Endothelial cell of umbilical vein (primary cell): ENCODE measurements at regions not wholly inside any gene's neighbourhood (a gene's known extent, or its start where the extent isn't known, plus 50 kb on each side); places are given as distances from the start of the nearest gene placed in this dataset.

ENCODE experiments used
- BruUV-seq: library from RNA; stranded (reverse); fragments of 400-500 nt; replicated peaks from 2 replicates; lab custom pipeline; 2021; lab: Mats Ljungman, UMichigan
- CTCF ChIA-PET: fragments of 300-600, 350-600 bp; sonication (Branson Sonifier 250); formaldehyde crosslinking; loops from one replicate; lab custom pipeline; 2021; ENCODE audit warnings: antibody characterized with exemption, inconsistent platforms; lab: Charles Lee
- POLR2A ChIA-PET: fragments of 300-600, 350-600 bp; sonication (Branson Sonifier 250); formaldehyde crosslinking; loops from one replicate; lab custom pipeline; 2021; ENCODE audit warnings: antibody characterized with exemption, inconsistent platforms; lab: Charles Lee
- DNase-seq: peaks from one replicate; pipeline ENCODE4 v3.0.0-alpha.2; 2011; ENCODE audit warnings: low read depth, low spot score
- FAIRE-seq: peaks from 2 replicates; lab custom pipeline; 2011; peaks lifted over from hg19 to GRCh38; lab: Jason Lieb, UNC
- H2AFZ ChIP-seq: 2 replicates; pipeline ENCODE4 v1.6.0; 2012; ENCODE audit warnings: low read depth, low read length, control low read depth, inconsistent platforms
- H3K27ac ChIP-seq: 2 replicates; pipeline ENCODE4 v1.5.1; 2011; ENCODE audit warnings: low read depth, mild to moderate bottlenecking, control low read depth, low read length, moderate library complexity; ENCODE audit not compliant: insufficient read depth
- H3K27me3 ChIP-seq, 2 experiments: 2 replicates each; pipeline versions ENCODE4 v1.6.0 to v1.6.1; 2011; ENCODE audit warnings: low read length in 2 of 2, mixed read lengths in 1 of 2; ENCODE audit not compliant: control insufficient read depth in 2 of 2, insufficient read depth in 2 of 2
- H3K36me3 ChIP-seq, 2 experiments: 2 replicates in 1 of 2; 3 replicates in 1 of 2; pipeline ENCODE4 v1.5.1; 2011; ENCODE audit warnings: low read length in 2 of 2, mild to moderate bottlenecking in 1 of 2, moderate library complexity in 1 of 2; ENCODE audit not compliant: control insufficient read depth in 2 of 2, insufficient read depth in 2 of 2; ENCODE audit errors: extremely low read depth in 1 of 2
- H3K4me1 ChIP-seq: 3 replicates; pipeline ENCODE4 v1.5.1; 2011; ENCODE audit warnings: mild to moderate bottlenecking, low read length; ENCODE audit not compliant: control insufficient read depth, insufficient read depth; ENCODE audit errors: extremely low read depth
- H3K4me2 ChIP-seq: 2 replicates; pipeline ENCODE4 v1.6.1; 2011; ENCODE audit warnings: low read length, control low read depth, mixed read lengths; ENCODE audit not compliant: insufficient read depth
- H3K4me3 ChIP-seq, 3 experiments: fragments of 200-600 bp in 1 of 3; sonication (generic), shearing (Covaris generic) in 1 of 3; replicated peaks in 1 of 3; 2 replicates each; pipeline ENCODE4 v1.5.1; 2011 to 2016; ENCODE audit warnings: control low read depth in 3 of 3, low read length in 3 of 3, mild to moderate bottlenecking in 2 of 3, inconsistent platforms in 1 of 3, low read depth in 1 of 3, moderate library complexity in 1 of 3; ENCODE audit not compliant: insufficient read depth in 1 of 3
- H3K79me2 ChIP-seq: 2 replicates; pipeline ENCODE4 v1.6.0; 2012; ENCODE audit warnings: low read length, inconsistent platforms; ENCODE audit not compliant: control insufficient read depth, insufficient read depth
- H3K9ac ChIP-seq: replicated peaks from 2 replicates; pipeline ENCODE3; 2011; ENCODE audit warnings: low read length, control low read depth; ENCODE audit not compliant: insufficient read depth; ENCODE audit errors: extremely low read depth
- H3K9me1 ChIP-seq: replicated peaks from 3 replicates; pipeline ENCODE4 v1.6.0; 2011; ENCODE audit warnings: mild to moderate bottlenecking, low read length; ENCODE audit not compliant: control insufficient read depth, insufficient read depth; ENCODE audit errors: extremely low read depth
- H3K9me3 ChIP-seq: replicated peaks from 2 replicates; pipeline ENCODE4 v1.5.1; 2012; ENCODE audit warnings: low read length, inconsistent platforms; ENCODE audit not compliant: control insufficient read depth, insufficient read depth
- H4K20me1 ChIP-seq: replicated peaks from 2 replicates; pipeline ENCODE3; 2011; ENCODE audit warnings: mild to moderate bottlenecking, low read length; ENCODE audit not compliant: control insufficient read depth, insufficient read depth; ENCODE audit errors: extremely low read depth
- CTCF ChIP-seq, 2 donors: IDR thresholded peaks; 1 replicate in 1 of 2; 2 replicates in 1 of 2; pipeline ENCODE4 v1.5.1; 2011; ENCODE audit warnings: low read length in 2 of 2, mild to moderate bottlenecking in 2 of 2, moderate library complexity in 2 of 2, control low read depth in 1 of 2, inconsistent platforms in 1 of 2, low read depth in 1 of 2; ENCODE audit not compliant: insufficient read depth in 1 of 2; ENCODE audit errors: extremely low read depth in 1 of 2
- EZH2 ChIP-seq: IDR thresholded peaks from 2 replicates; pipeline ENCODE4 v1.6.1; 2012; ENCODE audit warnings: borderline replicate concordance, low read depth, mild to moderate bottlenecking, moderate library complexity, low read length, inconsistent platforms; ENCODE audit not compliant: severe bottlenecking
- FOS ChIP-seq: IDR thresholded peaks from 2 replicates; pipeline ENCODE4 v1.6.1; 2011; ENCODE audit warnings: mild to moderate bottlenecking, low read length, moderate library complexity, borderline replicate concordance; ENCODE audit not compliant: insufficient read depth
- GATA2 ChIP-seq: IDR thresholded peaks from 2 replicates; pipeline ENCODE4 v1.7.0; 2011; ENCODE audit warnings: low read depth, mild to moderate bottlenecking, moderate library complexity, mixed read lengths, low read length; ENCODE audit not compliant: insufficient read length, insufficient read depth
- JUN ChIP-seq: IDR thresholded peaks from 2 replicates; pipeline ENCODE4 v1.6.1; 2011; ENCODE audit warnings: borderline replicate concordance, low read depth; ENCODE audit not compliant: insufficient read length, insufficient read depth
- MAX ChIP-seq: IDR thresholded peaks from 2 replicates; pipeline ENCODE4 v1.6.1; 2011; ENCODE audit not compliant: insufficient read depth, insufficient read length
- POLR2A ChIP-seq: IDR thresholded peaks from 2 replicates; pipeline ENCODE4 v1.6.1; 2012; ENCODE audit warnings: low read depth, mild to moderate bottlenecking, control low read depth, low read length
- POLR2AphosphoS5 ChIP-seq: IDR thresholded peaks from 2 replicates; pipeline ENCODE4 v1.6.1; 2012; ENCODE audit warnings: low read depth, mild to moderate bottlenecking, control low read depth, low read length, moderate library complexity; ENCODE audit not compliant: insufficient read depth
- dilution Hi-C: fragments of 300-500 bp; cut with MboI; formaldehyde crosslinking; loops from one replicate; pipeline ENCODE4 v1.15.0; 2019; ENCODE audit warnings: low sequenced_read_pairs; ENCODE audit not compliant: extremely low pct_ligation_motif_present
- intact Hi-C: fragments of 100-400 bp; cut with micrococcal nuclease; formaldehyde crosslinking; loops from one replicate; pipeline ENCODE4 v1.10.0; 2022

- no peak overlapping the region for H3K27ac ChIP-seq
- dilution Hi-C loops (no loop called here), intact Hi-C loops (no loop called here)
- POLR2A ChIA-PET, result no interaction called here
- CTCF ChIA-PET, result no interaction called here
- no peak overlapping the region for H3K4me3 ChIP-seq
- no peaks in the 10 kb centered on the region for H3K4me1 ChIP-seq
- H3K9me3 ChIP-seq, result no peaks in the 10 kb centered on the region
- no peaks in the 10 kb centered on the region for H3K79me2 ChIP-seq
- H2AFZ ChIP-seq, result no peak overlapping the region
- no TSS peak for BruUV-seq
- no peaks in the 10 kb centered on the region for H3K9me1 ChIP-seq
- TF ChIP-seq EZH2 (no peak), POLR2AphosphoS5 (no peak), POLR2A (no peak), CTCF (IDR thresholded peaks at IDR 0.05; ENCODE audit: extremely low read depth in 1 of 2, insufficient read depth in 1 of 2, low read depth in 1 of 2, low read length in 2 of 2) (no peak), JUN (no peak), GATA2 (no peak), MAX (no peak), FOS (no peak)
- H3K9ac ChIP-seq, result no peak overlapping the region
- no peaks in the 10 kb centered on the region for H4K20me1 ChIP-seq
- H3K27me3 ChIP-seq, result no peaks in the 10 kb centered on the region
- no peaks in the 10 kb centered on the region for H3K36me3 ChIP-seq
- FAIRE-seq, result no peak
- no peak for DNase-seq
- no peak overlapping the region for H3K4me2 ChIP-seq
Observed at GRCh38 chr2:217731805-217732204, 271.0 kb downstream of the TNS1 start.
